GM23338 (cell line): ENCODE measurements at regions not wholly inside any gene's neighbourhood (a gene's known extent, or its start where the extent isn't known, plus 50 kb on each side); places are given as distances from the start of the nearest gene placed in this dataset.

Experiments
- ATAC-seq: fragments of 200-7000 bp; cut with Tn5 transposase; 3 replicates; pipeline ENCODE4 v1.9.1; 2020
- DNase-seq: peaks from one replicate; pipeline ENCODE4 v3.0.0-alpha.2; 2015; ENCODE audit warnings: low spot score
- H2AFZ ChIP-seq: fragments of 200-600 bp; sonication (generic); 2 replicates; pipeline ENCODE4 v1.8.0; 2016; ENCODE audit warnings: antibody characterized with exemption, mild to moderate bottlenecking, moderate library complexity
- H3F3A ChIP-seq: fragments of 200-600 bp; sonication (generic); replicated peaks from 2 replicates; pipeline ENCODE4 v1.8.0; 2017; ENCODE audit warnings: antibody characterized with exemption, mixed run types, low read depth
- H3K27ac ChIP-seq: fragments of 200-600 bp; sonication (generic); 2 replicates; pipeline ENCODE4 v1.6.1; 2016; ENCODE audit warnings: low read depth
- H3K27me3 ChIP-seq: fragments of 200-600 bp; sonication (generic); 2 replicates; pipeline ENCODE4 v1.8.0; 2016; ENCODE audit warnings: mild to moderate bottlenecking, mixed run types, moderate library complexity; ENCODE audit not compliant: insufficient read depth
- H3K36me3 ChIP-seq: fragments of 200-600 bp; sonication (generic); 2 replicates; pipeline ENCODE4 v1.8.0; 2016; ENCODE audit warnings: mild to moderate bottlenecking; ENCODE audit not compliant: insufficient read depth
- H3K4me1 ChIP-seq: fragments of 200-600 bp; sonication (generic); 2 replicates; pipeline ENCODE4 v1.8.0; 2016; ENCODE audit warnings: mild to moderate bottlenecking, moderate library complexity; ENCODE audit not compliant: insufficient read depth
- H3K4me2 ChIP-seq: fragments of 200-600 bp; sonication (generic); 2 replicates; pipeline ENCODE4 v1.7.1; 2017; ENCODE audit warnings: mixed run types
- H3K4me3 ChIP-seq: fragments of 200-600 bp; sonication (generic); 2 replicates; pipeline ENCODE4 v1.6.1; 2016; ENCODE audit warnings: mixed run types
- H3K79me2 ChIP-seq: fragments of 200-600 bp; sonication (generic); replicated peaks from 2 replicates; pipeline ENCODE4 v1.8.0; 2017; ENCODE audit warnings: mild to moderate bottlenecking; ENCODE audit not compliant: insufficient read depth
- H3K9me2 ChIP-seq: fragments of 200-600 bp; sonication (generic); 2 replicates; pipeline ENCODE4 v1.8.0; 2017; ENCODE audit not compliant: insufficient read depth
- H4K20me1 ChIP-seq: fragments of 200-600 bp; sonication (generic); replicated peaks from 2 replicates; pipeline ENCODE4 v1.8.0; 2017; ENCODE audit warnings: mild to moderate bottlenecking; ENCODE audit not compliant: insufficient read depth
- H3K27ac Mint-ChIP-seq: 2 replicates; pipeline ENCODE4 v1.8.0; 2020; ENCODE audit warnings: inconsistent platforms, mild to moderate bottlenecking, moderate library complexity, mixed read lengths
- H3K27me3 Mint-ChIP-seq: 3 replicates; pipeline ENCODE4 v1.8.0; 2022; ENCODE audit warnings: low read depth, mild to moderate bottlenecking, moderate library complexity, mixed read lengths, inconsistent platforms; ENCODE audit not compliant: insufficient read depth, poor library complexity
- H3K36me3 Mint-ChIP-seq: 3 replicates; pipeline ENCODE4 v1.8.0; 2021; ENCODE audit warnings: low read depth, mild to moderate bottlenecking, inconsistent platforms, moderate library complexity, mixed read lengths
- H3K4me1 Mint-ChIP-seq: 3 replicates; pipeline ENCODE4 v1.8.0; 2020; ENCODE audit warnings: mild to moderate bottlenecking, inconsistent platforms, mixed read lengths
- H3K4me3 Mint-ChIP-seq: 3 replicates; pipeline ENCODE4 v1.8.0; 2021; ENCODE audit warnings: moderate library complexity, mild to moderate bottlenecking, inconsistent platforms, mixed read lengths
- H3K9me3 Mint-ChIP-seq: 3 replicates; pipeline ENCODE4 v1.8.0; 2020; ENCODE audit warnings: moderate library complexity, mild to moderate bottlenecking, inconsistent platforms, mixed read lengths
- CREB1 ChIP-seq: fragments of 250-450 bp; sonication (Bioruptor Pico); IDR thresholded peaks from 2 replicates; pipeline ENCODE4 v1.5.0; 2020; ENCODE audit warnings: low read depth, mild to moderate bottlenecking, moderate library complexity
- CTCF ChIP-seq, 2 experiments: fragments of 200-600 bp in 1 of 2; sonication (generic) in 1 of 2; conservative IDR thresholded peaks; 2 replicates each; pipeline versions ENCODE4 v1.5.1 to v1.6.1; 2016 to 2017; ENCODE audit warnings: antibody characterized with exemption in 2 of 2, low read depth in 2 of 2, mild to moderate bottlenecking in 2 of 2, moderate library complexity in 1 of 2
- ETS1 ChIP-seq: IDR thresholded peaks from 2 replicates; pipeline ENCODE4 v1.6.1; 2016; ENCODE audit warnings: antibody characterized with exemption
- EZH2 ChIP-seq: fragments of 200-600 bp; sonication (generic); IDR thresholded peaks from one replicate; pipeline ENCODE4 v1.8.0; 2017; ENCODE audit warnings: antibody characterized with exemption, mild to moderate bottlenecking, low read depth; ENCODE audit not compliant: unreplicated experiment
- EZH2phosphoT487 ChIP-seq: fragments of 200-600 bp; sonication (generic); IDR thresholded peaks from one replicate; pipeline ENCODE4 v1.8.1; 2018; ENCODE audit warnings: antibody characterized with exemption; ENCODE audit not compliant: unreplicated experiment
- JUNB ChIP-seq: IDR thresholded peaks from one replicate; pipeline ENCODE4 v1.6.1; 2016; ENCODE audit warnings: antibody characterized with exemption; ENCODE audit not compliant: unreplicated experiment
- POLR2AphosphoS5 ChIP-seq: IDR thresholded peaks from 2 replicates; pipeline ENCODE4 v1.6.1; 2016; ENCODE audit warnings: antibody characterized with exemption, low read depth
- REST ChIP-seq: IDR thresholded peaks from one replicate; pipeline ENCODE4 v1.6.1; 2018; ENCODE audit warnings: antibody characterized with exemption; ENCODE audit not compliant: unreplicated experiment
- STAT1 ChIP-seq: IDR thresholded peaks from one replicate; pipeline ENCODE4 v1.6.1; 2016; ENCODE audit warnings: antibody characterized with exemption; ENCODE audit not compliant: unreplicated experiment
- ZNF114 ChIP-seq: fragments of 250-450 bp; sonication (Bioruptor Pico); IDR thresholded peaks from 2 replicates; pipeline ENCODE4 v1.5.0; 2020; ENCODE audit warnings: mild to moderate bottlenecking, moderate library complexity
- ZNF331 ChIP-seq: fragments of 250-450 bp; sonication (Bioruptor Pico); IDR thresholded peaks from 2 replicates; pipeline ENCODE4 v1.5.0; 2020; ENCODE audit warnings: low read depth, mild to moderate bottlenecking, moderate library complexity
- ZNF462 ChIP-seq: fragments of 250-450 bp; sonication (Bioruptor Pico); IDR thresholded peaks from 2 replicates; pipeline ENCODE4 v1.5.0; 2020; ENCODE audit warnings: mild to moderate bottlenecking, moderate library complexity

GRCh38 chr2:55804535-55804934 lies 110.9 kb upstream of the PNPT1 start (continued):
- no peak for TF ChIP-seq POLR2AphosphoS5
- no peak for TF ChIP-seq EZH2phosphoT487
- no peak for TF ChIP-seq REST
- TF ChIP-seq ETS1 = no peak
- TF ChIP-seq JUNB = no peak
- no peak for TF ChIP-seq CREB1
- TF ChIP-seq CTCF (conservative IDR thresholded peaks at IDR 0.05; ENCODE audit: low read depth in 2 of 2) = no peak
- TF ChIP-seq STAT1 = no peak

GRCh38 chr2:55802067-55802466 lies 108.4 kb upstream of the PNPT1 start:
- H3K27ac Mint-ChIP-seq = no peak overlapping the region
- Histone ChIP-seq H3K27ac (no peak overlapping the region), H3K9me2 (0 out of 2 replicates have a peak, but pooled peaks cover 7% of the 10 kb centered on the region), H3K4me2 (no peak overlapping the region), H3K4me1 (no peaks in the 10 kb centered on the region), H3F3A (no peaks in the 10 kb centered on the region), H2AFZ (no peak overlapping the region), H4K20me1 (no peaks in the 10 kb centered on the region), H3K79me2 (no peaks in the 10 kb centered on the region), H3K36me3 (no peaks in the 10 kb centered on the region), H3K4me3 (no peak overlapping the region), H3K27me3 (no peaks in the 10 kb centered on the region)
- H3K27me3 Mint-ChIP-seq = peaks cover 2% of the 10 kb centered on the region
- no peak for ATAC-seq
- no peak overlapping the region for H3K4me3 Mint-ChIP-seq
- DNase-seq = no peak
- peaks cover 20% of the 10 kb centered on the region for H3K4me1 Mint-ChIP-seq
- peaks cover 1% of the 10 kb centered on the region; the same call in 2 of the 3 replicates for H3K9me3 Mint-ChIP-seq
- no peaks in the 10 kb centered on the region for H3K36me3 Mint-ChIP-seq
- TF ChIP-seq ETS1 (no peak), CREB1 (no peak), EZH2 (no peak), ZNF462 (CRISPR knock-in tag) (no peak), ZNF331 (CRISPR knock-in tag) (no peak), JUNB (no peak), ZNF114 (CRISPR knock-in tag) (no peak), POLR2AphosphoS5 (no peak)
